Neuronal stem cell (in vitro differentiated cells): ENCODE measurements at regions not wholly inside any gene's neighbourhood (a gene's known extent, or its start where the extent isn't known, plus 50 kb on each side); places are given as distances from the start of the nearest gene placed in this dataset.

Experiments used
- DNase-seq: peaks from one replicate; pipeline ENCODE4 v3.0.0-alpha.2; 2013; ENCODE audit warnings: low spot score
- H2AFZ ChIP-seq: one replicate; pipeline ENCODE4 v1.6.1; 2013; ENCODE audit warnings: mild to moderate bottlenecking, low read length, inconsistent platforms
- H2AK5ac ChIP-seq: 2 replicates; pipeline ENCODE4 v1.6.1; 2013; ENCODE audit warnings: low read depth, mild to moderate bottlenecking, inconsistent platforms, low read length, moderate library complexity, mixed read lengths
- H2BK120ac ChIP-seq: 2 replicates; pipeline ENCODE4 v1.6.1; 2013; ENCODE audit warnings: low read depth, mild to moderate bottlenecking, inconsistent platforms, low read length, moderate library complexity, mixed read lengths
- H2BK12ac ChIP-seq: one replicate; pipeline ENCODE4 v1.6.1; 2013; ENCODE audit warnings: low read length, inconsistent platforms
- H2BK15ac ChIP-seq: 2 replicates; pipeline ENCODE4 v1.6.1; 2013; ENCODE audit warnings: mild to moderate bottlenecking, low read length, inconsistent platforms, mixed read lengths
- H2BK5ac ChIP-seq: one replicate; pipeline ENCODE4 v1.6.1; 2013; ENCODE audit warnings: inconsistent platforms, mild to moderate bottlenecking, low read length, moderate library complexity
- H3K14ac ChIP-seq: one replicate; pipeline ENCODE4 v1.6.1; 2013; ENCODE audit warnings: low read length, inconsistent platforms
- H3K18ac ChIP-seq: 2 replicates; pipeline ENCODE4 v1.6.1; 2013; ENCODE audit warnings: low read length, inconsistent platforms
- H3K23ac ChIP-seq: 2 replicates; pipeline ENCODE4 v1.6.1; 2013; ENCODE audit warnings: low read depth, mild to moderate bottlenecking, mixed read lengths, low read length, inconsistent platforms; ENCODE audit not compliant: poor library complexity
- H3K27ac ChIP-seq: replicated peaks from 3 replicates; pipeline ENCODE4 v1.5.1; 2013; ENCODE audit warnings: low read length, inconsistent platforms
- H3K27me3 ChIP-seq, 3 experiments: 2 replicates each; pipeline ENCODE4 v1.6.1; 2013; ENCODE audit warnings: low read length in 3 of 3, mild to moderate bottlenecking in 2 of 3, inconsistent platforms in 1 of 3, low read depth in 1 of 3, mixed read lengths in 1 of 3, moderate library complexity in 1 of 3; ENCODE audit not compliant: control insufficient read depth in 3 of 3, insufficient read depth in 3 of 3
- H3K36me3 ChIP-seq, 2 donors: replicated peaks in 1 of 2; 2 replicates each; pipeline ENCODE4 v1.6.1; 2013; ENCODE audit warnings: low read length in 2 of 2; ENCODE audit not compliant: control insufficient read depth in 2 of 2, insufficient read depth in 2 of 2
- H3K4ac ChIP-seq: 2 replicates; pipeline ENCODE4 v1.6.1; 2013; ENCODE audit warnings: inconsistent platforms, mild to moderate bottlenecking, low read length, moderate library complexity
- H3K4me1 ChIP-seq, 2 donors: 1 replicate in 1 of 2; 2 replicates in 1 of 2; pipeline ENCODE4 v1.6.1; 2013; ENCODE audit warnings: low read length in 2 of 2, low read depth in 1 of 2; ENCODE audit not compliant: control insufficient read depth in 2 of 2, insufficient read depth in 1 of 2
- H3K4me2 ChIP-seq: one replicate; pipeline ENCODE4 v1.6.1; 2013; ENCODE audit warnings: mild to moderate bottlenecking, low read length, inconsistent platforms; ENCODE audit not compliant: insufficient read depth, poor library complexity, severe bottlenecking
- H3K4me3 ChIP-seq, 2 donors: 2 replicates each; pipeline ENCODE4 v1.5.1; 2013; ENCODE audit warnings: low read length in 2 of 2, mild to moderate bottlenecking in 2 of 2, inconsistent platforms in 1 of 2, moderate library complexity in 1 of 2
- H3K79me1 ChIP-seq: one replicate; pipeline ENCODE4 v1.6.1; 2013; ENCODE audit warnings: low read depth, mild to moderate bottlenecking, inconsistent platforms, low read length, moderate library complexity
- H3K9ac ChIP-seq: one replicate; pipeline ENCODE4 v1.6.1; 2013; ENCODE audit warnings: mild to moderate bottlenecking, low read depth, low read length, inconsistent platforms; ENCODE audit not compliant: poor library complexity
- H3K9me3 ChIP-seq, 2 donors: replicated peaks in 1 of 2; 2 replicates each; pipeline versions ENCODE3 to v1.6.1; 2013; ENCODE audit warnings: low read length in 2 of 2, mild to moderate bottlenecking in 2 of 2, inconsistent platforms in 1 of 2, low read depth in 1 of 2, mixed read lengths in 1 of 2, moderate library complexity in 1 of 2; ENCODE audit not compliant: control insufficient read depth in 2 of 2, insufficient read depth in 1 of 2
- H4K8ac ChIP-seq: one replicate; pipeline ENCODE4 v1.6.1; 2013; ENCODE audit warnings: low read depth, mild to moderate bottlenecking, inconsistent platforms, low read length, moderate library complexity
- H4K91ac ChIP-seq: one replicate; pipeline ENCODE4 v1.6.1; 2013; ENCODE audit warnings: low read length, low read depth, mild to moderate bottlenecking, inconsistent platforms; ENCODE audit not compliant: poor library complexity
- WGBS, 2 donors: extraction: QIAGEN DNeasy Blood & Tissue Kit; methylation state at CpG; one replicate each; pipeline ENCODE4 v1.1.7; 2013; ENCODE audit warnings: missing lambda C conversion rate in 2 of 2, mixed read lengths in 1 of 2; ENCODE audit not compliant: insufficient read length in 2 of 2, insufficient replicate concordance in 1 of 2; ENCODE audit errors: extremely low coverage in 2 of 2; 5-methylcytosine and 5-hydroxymethylcytosine counted together

GRCh38 chr4:170193496-170193895 is 103.7 kb upstream of the AADAT start:
- no peaks in the 10 kb centered on the region for H3K9me3 ChIP-seq
- H2AK5ac ChIP-seq: no peak overlapping the region
- H2BK12ac ChIP-seq: no peak overlapping the region
- no peak overlapping the region for H3K4me3 ChIP-seq
- DNase-seq: no peak
- H3K23ac ChIP-seq: no peak overlapping the region
- no peak overlapping the region for H3K18ac ChIP-seq
- no peaks in the 10 kb centered on the region for H3K79me1 ChIP-seq
- H3K4me2 ChIP-seq: no peak overlapping the region
- no peak overlapping the region for H3K14ac ChIP-seq
- H3K9ac ChIP-seq: no peak overlapping the region
- H2BK120ac ChIP-seq: no peak overlapping the region
- no peak overlapping the region for H3K27ac ChIP-seq
- H3K4ac ChIP-seq: no peak overlapping the region
- no peaks in the 10 kb centered on the region for H3K4me1 ChIP-seq
- no peaks in the 10 kb centered on the region for H3K36me3 ChIP-seq
- H3K27me3 ChIP-seq: no peaks in the 10 kb centered on the region
- H2AFZ ChIP-seq: no peak overlapping the region
- no peak overlapping the region for H2BK5ac ChIP-seq
- H4K91ac ChIP-seq: no peak overlapping the region
- no peak overlapping the region for H4K8ac ChIP-seq
- WGBS, 2 donors: no CpG with 5 or more reads among the region's 6 CpGs
- H2BK15ac ChIP-seq: no peak overlapping the region

- Histone ChIP-seq H3K27me3 (no peaks in the 10 kb centered on the region), H3K9ac (no peak overlapping the region), H3K4ac (no peak overlapping the region), H2AFZ (no peak overlapping the region), H3K79me1 (no peaks in the 10 kb centered on the region), H3K9me3 (no peaks in the 10 kb centered on the region), H2BK15ac (no peak overlapping the region), H3K27ac (no peak overlapping the region), H2BK12ac (no peak overlapping the region), H3K18ac (no peak overlapping the region), H3K4me2 (no peak overlapping the region), H2BK120ac (no peak overlapping the region), H3K14ac (no peak overlapping the region), H3K23ac (no peak overlapping the region), H3K4me1 (no peaks in the 10 kb centered on the region), H2BK5ac (no peak overlapping the region), H4K8ac (no peak overlapping the region), H3K4me3 (no peak overlapping the region), H3K36me3 (no peaks in the 10 kb centered on the region), H2AK5ac (no peak overlapping the region), H4K91ac (no peak overlapping the region)
- no peak for DNase-seq
- WGBS, 2 donors: no CpG with 5 or more reads among the region's 1 CpG
Measured at GRCh38 chr4:170190265-170190664, 100.5 kb upstream of the AADAT start.

GRCh38 chr4:170170861-170171260 is 81.1 kb upstream of the AADAT start:
- no peaks in the 10 kb centered on the region for H3K79me1 ChIP-seq
- H2BK120ac ChIP-seq: no peak overlapping the region
- H3K27ac ChIP-seq: no peak overlapping the region
- no peak overlapping the region for H2BK15ac ChIP-seq
- H3K4me1 ChIP-seq: no peaks in the 10 kb centered on the region
- H3K4ac ChIP-seq: no peak overlapping the region
- no peak overlapping the region for H3K4me2 ChIP-seq
- H2AK5ac ChIP-seq: no peak overlapping the region
- no peak overlapping the region for H2BK12ac ChIP-seq
- DNase-seq: no peak
- no peak overlapping the region for H3K14ac ChIP-seq
- no peak overlapping the region for H2AFZ ChIP-seq
- no peaks in the 10 kb centered on the region for H3K36me3 ChIP-seq
- H3K4me3 ChIP-seq: no peak overlapping the region
- no peak overlapping the region for H4K91ac ChIP-seq
- no peak overlapping the region for H3K18ac ChIP-seq
- H3K27me3 ChIP-seq: no peaks in the 10 kb centered on the region
- no CpG with 5 or more reads among the region's 1 CpG for WGBS, 2 donors
- H3K23ac ChIP-seq: no peak overlapping the region
- H3K9me3 ChIP-seq: no peaks in the 10 kb centered on the region
- H3K9ac ChIP-seq: no peak overlapping the region
- H2BK5ac ChIP-seq: no peak overlapping the region
- no peak overlapping the region for H4K8ac ChIP-seq

- Histone ChIP-seq H3K4me1 (no peaks in the 10 kb centered on the region), H2AFZ (no peak overlapping the region), H2BK120ac (no peak overlapping the region), H3K23ac (no peak overlapping the region), H3K36me3 (no peaks in the 10 kb centered on the region), H3K79me1 (no peaks in the 10 kb centered on the region), H2BK15ac (no peak overlapping the region), H2BK5ac (no peak overlapping the region), H3K27ac (no peak overlapping the region), H3K18ac (no peak overlapping the region), H2BK12ac (no peak overlapping the region), H3K4ac (no peak overlapping the region), H3K9ac (no peak overlapping the region), H4K91ac (no peak overlapping the region), H3K4me3 (no peak overlapping the region), H3K14ac (no peak overlapping the region), H4K8ac (no peak overlapping the region), H3K27me3 (no peaks in the 10 kb centered on the region), H3K4me2 (no peak overlapping the region), H2AK5ac (no peak overlapping the region), H3K9me3 (no peaks in the 10 kb centered on the region)
- DNase-seq: no peak
- no CpG with 5 or more reads among the region's 3 CpGs for WGBS, 2 donors
Measured at GRCh38 chr4:170169699-170170098, 79.9 kb upstream of the AADAT start.
